LNCAP (cell line): ENCODE measurements at regions not wholly inside any gene's neighbourhood (a gene's known extent, or its start where the extent isn't known, plus 50 kb on each side); places are given as distances from the start of the nearest gene placed in this dataset.
A peak's percentile ranks its signal among the peaks of the same experiment; 100 is the strongest.

Experiments used
- TF ChIP-seq, protein P1 (sequence below): fragments of 450-650 bp; IDR thresholded peaks from 2 replicates; pipeline ENCODE4 v1.5.1; 2017; ENCODE audit warnings: mild to moderate bottlenecking

DNA sequence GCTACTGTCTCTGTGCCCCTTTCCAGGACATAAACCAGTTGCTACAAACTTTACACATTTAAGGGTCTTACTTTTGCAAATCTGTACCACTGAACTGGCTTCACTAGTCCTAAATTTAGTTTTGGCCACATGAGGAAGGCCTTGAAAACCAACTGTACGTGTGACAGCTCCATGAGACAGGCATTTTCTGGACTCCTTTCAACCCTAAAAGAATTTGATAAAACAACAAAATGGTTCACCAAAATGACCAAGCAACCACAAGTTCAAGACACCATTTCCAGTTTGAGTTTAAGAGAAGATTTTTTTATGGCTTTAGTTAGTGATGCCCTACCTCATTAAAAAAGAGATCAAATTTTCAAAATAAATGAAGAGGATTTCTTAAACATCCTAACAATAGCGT, 246.4 kb downstream of the ZNF674 start:
- TF ChIP-seq, protein P1, sequence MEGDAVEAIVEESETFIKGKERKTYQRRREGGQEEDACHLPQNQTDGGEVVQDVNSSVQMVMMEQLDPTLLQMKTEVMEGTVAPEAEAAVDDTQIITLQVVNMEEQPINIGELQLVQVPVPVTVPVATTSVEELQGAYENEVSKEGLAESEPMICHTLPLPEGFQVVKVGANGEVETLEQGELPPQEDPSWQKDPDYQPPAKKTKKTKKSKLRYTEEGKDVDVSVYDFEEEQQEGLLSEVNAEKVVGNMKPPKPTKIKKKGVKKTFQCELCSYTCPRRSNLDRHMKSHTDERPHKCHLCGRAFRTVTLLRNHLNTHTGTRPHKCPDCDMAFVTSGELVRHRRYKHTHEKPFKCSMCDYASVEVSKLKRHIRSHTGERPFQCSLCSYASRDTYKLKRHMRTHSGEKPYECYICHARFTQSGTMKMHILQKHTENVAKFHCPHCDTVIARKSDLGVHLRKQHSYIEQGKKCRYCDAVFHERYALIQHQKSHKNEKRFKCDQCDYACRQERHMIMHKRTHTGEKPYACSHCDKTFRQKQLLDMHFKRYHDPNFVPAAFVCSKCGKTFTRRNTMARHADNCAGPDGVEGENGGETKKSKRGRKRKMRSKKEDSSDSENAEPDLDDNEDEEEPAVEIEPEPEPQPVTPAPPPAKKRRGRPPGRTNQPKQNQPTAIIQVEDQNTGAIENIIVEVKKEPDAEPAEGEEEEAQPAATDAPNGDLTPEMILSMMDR, result no peak

- TF ChIP-seq, protein P1, result no peak
These were observed 249.3 kb downstream of the ZNF674 start for GRCh38 chrX:46295963-46296362.

DNA sequence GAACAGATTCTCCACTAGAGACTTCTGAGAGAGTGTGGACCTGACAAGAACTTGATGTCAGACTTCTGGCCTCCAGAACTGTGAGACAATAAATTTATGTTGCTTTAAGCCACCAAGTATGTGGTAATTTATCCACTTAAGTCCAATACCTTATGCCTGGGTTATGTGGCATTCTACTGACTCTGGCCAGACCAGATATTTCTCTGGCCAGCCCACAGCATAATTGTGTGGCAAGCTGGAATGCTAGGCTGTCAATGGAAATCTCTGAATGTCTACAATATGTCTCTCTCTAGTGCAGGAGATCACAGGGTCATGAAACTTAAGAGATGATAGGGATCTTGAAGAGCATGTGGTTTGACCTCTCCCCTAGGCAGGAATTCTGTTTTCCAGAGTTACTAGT, 251.0 kb downstream of the ZNF674 start:
- TF ChIP-seq, protein P1, result no peak

DNA sequence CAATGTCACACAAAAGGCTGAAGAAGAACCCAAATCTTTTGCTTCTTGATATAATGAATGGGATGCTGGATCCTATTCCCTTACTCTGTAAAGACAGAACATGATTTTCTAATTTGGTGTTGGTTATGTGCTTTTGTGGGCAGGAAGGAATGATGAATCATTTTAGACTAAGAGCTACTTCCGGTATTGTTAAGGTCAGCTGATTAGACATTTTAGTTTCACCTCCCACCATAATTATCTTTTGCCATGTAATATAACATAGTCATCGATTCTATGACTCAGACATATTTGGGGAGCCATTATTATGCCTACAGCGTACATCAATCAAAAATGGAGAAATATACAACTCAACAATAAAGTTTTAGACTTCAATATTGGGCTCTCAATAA, 265.3 kb downstream of the ZNF674 start:
- TF ChIP-seq, protein P1, result no peak

- TF ChIP-seq, protein P1, result peak; percentile 32; the same call in 1 of the 2 replicates
These were observed 265.9 kb downstream of the ZNF674 start for GRCh38 chrX:46279214-46279924.

- TF ChIP-seq, protein P1, result no peak
These were observed 266.6 kb downstream of the ZNF674 start for GRCh38 chrX:46278572-46278971.

- TF ChIP-seq, protein P1, result no peak
These were observed 276.8 kb downstream of the ZNF674 start for GRCh38 chrX:46268412-46268811.

DNA sequence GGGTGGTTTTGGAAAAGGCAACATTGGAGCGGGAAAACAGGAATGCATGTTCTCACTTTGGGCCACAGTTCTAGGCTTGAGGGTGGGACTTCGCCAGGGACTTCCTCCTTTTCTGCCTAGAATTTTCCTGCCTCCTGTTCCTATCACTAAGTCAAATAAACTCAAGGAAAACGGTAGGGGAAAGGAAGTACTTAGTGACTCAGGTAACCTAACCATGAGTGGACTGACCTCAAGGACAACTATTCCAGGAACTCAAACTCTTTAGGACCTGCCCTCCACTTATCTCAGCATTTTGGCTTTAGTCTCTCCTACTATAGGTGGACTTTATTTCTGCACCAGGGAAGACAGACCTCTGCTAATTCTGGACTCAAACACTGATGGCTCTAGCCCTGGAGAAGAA, 281.7 kb downstream of the ZNF674 start:
- TF ChIP-seq, protein P1, result no peak
